GM18868 (cell line): ENCODE measurements at regions not wholly inside any gene's neighbourhood (a gene's known extent, or its start where the extent isn't known, plus 50 kb on each side); places are given as distances from the start of the nearest gene placed in this dataset.

Source experiments
- ATAC-seq: cut with Tn5 transposase; IDR thresholded peaks from one replicate; pipeline ENCODE4 v1.9.1; 2021; ENCODE audit warnings: mild to moderate bottlenecking, moderate library complexity; ENCODE audit not compliant: unreplicated experiment

GRCh38 chr12:123100882-123101281 is 50.0 kb downstream of the PITPNM2 start:
- ATAC-seq, result no peak

- ATAC-seq, result no peak
Measured at GRCh38 chr12:123100450-123100849, 50.4 kb downstream of the PITPNM2 start.

DNA sequence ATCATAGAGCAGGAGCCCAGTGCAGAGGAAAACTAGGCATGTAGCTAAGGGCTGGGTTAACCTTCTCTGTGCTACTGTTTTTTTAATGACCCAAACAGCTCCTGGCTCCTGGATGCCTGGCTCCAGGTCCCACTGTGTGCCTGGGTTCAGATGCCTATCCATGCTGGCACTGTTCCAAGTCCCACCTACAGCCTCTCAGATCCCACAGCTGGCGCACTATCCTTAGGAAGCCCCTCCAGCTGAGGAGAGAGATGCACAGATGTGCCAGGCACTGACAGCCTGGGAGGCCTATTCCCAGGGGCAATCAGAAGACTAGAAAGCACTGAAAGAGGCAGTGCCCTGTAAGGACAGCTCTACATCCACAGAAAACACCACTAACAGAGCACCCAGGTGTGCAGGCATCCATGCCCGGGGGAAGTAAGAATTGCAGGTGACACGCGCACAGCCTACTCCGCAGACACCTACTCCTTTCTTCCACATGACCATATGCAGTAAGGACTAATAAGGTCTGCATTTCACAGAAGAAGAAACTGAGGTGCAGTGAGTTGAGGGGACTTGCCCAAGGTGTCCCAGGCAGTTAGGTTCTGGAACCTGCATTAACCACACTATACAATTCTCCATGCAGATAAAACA is 51.2 kb downstream of the PITPNM2 start:
- ATAC-seq, result no peak

DNA sequence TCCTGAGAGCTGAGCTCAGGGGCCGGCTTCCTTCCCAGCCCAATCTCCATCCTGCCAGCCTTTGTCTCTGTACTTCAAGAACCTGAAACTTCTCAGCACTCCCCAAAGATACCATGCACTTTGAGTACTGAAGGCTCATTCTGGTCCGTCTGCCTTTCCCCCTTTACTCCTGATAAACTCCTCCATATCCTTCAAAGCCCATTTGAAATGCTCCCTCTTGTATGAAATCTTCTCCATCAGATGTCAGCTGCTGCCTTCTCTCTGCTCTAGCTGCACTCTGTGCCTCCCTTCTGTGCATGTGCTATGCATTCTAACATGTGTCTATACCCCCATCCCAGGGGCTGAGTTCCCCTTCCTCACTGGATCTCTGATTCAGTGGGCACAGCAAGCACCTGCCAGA is 52.1 kb downstream of the PITPNM2 start:
- ATAC-seq, result no peak

- no peak for ATAC-seq
Measured at GRCh38 chr12:123097561-123098084, 53.3 kb downstream of the PITPNM2 start.

DNA sequence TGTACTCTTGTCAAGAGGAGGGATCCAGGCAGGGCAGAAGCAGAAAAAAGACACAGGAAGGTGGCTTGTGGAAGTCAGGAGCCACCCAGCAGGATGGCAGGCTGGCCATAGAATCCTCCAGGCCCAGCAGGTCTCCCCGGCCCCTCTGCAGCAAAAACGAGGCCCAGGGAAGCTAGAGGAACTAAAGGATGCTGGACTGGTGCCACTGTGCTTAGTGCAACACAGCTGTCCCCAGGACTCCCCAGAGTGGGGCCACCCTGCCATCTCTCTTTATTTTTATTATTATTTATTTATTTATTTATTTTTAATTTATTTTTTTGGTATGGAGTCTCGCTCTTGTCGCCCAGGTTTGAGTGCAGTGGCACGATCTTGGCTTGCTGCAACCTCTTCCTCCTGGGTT is 54.1 kb downstream of the PITPNM2 start:
- no peak for ATAC-seq

DNA sequence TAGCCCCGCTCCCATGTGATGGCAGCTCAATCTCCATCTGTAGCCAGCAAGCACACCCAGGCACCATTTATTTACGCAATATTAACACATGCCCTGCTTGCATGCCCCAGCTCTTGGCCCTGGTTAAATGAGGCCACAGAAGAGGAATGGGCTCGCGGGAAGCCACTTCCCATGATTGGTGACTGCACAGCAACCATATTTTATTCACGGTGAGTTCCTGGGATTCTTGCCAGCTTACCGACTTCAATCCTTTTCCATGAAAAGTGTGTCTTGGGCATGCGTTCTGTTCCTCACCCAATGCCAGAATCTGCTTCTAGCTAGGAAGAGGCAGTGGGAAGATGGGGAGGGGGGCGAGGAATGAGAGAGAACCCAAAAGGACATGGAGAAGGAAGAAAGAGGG is 54.7 kb downstream of the PITPNM2 start:
- no peak for ATAC-seq

DNA sequence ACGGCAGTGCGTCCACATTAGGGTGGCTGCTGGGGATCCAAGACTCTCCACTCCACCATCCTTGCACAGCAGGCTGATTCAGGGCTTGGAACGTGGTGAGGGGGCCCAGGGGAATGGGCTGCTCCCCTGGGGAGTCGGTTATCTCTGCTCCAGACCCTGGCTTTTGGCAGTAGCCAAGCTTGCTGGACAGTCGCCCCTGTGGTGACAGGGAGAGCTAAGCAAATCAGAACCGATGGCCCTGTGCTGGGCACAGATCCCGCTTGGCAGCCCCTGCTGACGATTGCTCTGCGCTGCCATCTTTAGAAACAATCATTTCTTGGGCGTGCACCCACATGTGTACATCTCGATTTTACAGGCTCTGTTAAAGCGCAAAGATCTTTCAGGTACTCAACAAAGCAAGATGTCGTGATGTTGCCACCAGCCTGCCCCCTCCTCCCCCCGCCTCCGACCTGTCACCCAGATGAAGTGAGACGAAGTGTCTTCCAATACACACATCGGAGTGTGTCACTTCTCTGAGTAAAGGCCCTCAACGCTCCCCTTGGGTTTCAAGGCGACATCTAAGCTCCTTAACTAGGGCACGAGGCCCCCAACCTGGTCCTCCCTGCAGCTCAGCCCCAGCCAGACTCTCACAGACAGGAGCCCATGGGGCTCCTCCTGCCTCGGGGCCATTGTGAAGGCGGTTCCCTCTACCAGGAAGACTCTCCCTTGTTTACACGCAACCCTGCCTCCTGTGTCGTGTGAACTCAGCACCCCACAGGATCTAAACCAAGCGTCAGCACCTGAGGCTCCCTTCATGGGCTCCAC is 55.6 kb downstream of the PITPNM2 start:
- ATAC-seq, result no peak

DNA sequence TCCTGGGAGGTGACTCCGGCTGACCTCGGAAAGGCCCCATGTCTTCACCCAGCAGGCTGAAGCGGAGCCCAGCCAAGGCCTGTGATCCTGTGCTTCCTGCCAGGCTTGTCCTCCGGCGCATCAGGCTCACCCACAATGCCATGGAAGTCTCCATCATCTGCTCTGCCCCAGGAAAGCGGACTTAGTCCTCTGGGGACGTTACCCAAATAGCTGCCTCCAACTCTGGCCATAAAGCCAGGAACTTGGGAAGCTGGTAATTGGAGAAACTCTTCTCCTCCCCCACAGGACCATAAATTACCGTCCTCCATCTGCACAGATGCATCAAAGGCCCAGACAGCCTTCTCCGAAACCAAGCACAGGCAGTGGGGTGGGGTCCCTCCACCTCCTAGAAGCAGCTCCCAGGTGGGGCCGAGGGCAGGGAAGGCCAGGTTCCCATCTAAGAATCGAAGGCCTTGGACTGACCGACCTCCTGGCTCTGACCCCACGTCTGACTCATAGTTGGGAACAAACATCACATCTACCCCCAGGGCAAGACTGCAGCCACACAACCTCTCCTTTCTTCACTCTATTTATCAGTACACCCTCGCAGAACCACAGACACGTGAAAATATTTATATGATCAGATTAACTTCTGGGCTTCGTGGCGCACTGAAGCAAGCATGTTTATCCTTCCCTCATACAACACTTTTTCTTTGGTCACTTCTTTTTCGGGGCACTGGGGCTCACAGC is 56.4 kb downstream of the PITPNM2 start:
- no peak for ATAC-seq

DNA sequence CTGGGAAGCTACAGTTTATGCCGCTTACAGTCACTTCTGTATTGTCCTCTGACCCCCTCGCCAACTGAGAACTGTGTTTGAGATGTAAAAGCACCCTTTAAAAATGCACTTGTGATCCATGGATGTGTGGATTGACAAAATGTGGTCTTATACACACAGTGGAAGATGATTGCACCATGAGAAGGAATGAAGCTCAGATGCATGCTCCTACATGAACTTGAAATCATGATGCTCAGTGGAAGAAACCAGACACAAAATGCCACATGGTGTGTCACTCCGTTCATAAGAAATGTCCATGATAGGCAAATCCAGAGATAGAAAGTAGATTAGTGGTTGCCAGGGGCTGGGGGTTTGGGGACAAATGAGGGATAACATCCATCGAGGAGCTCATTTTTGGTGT is 58.0 kb downstream of the PITPNM2 start:
- no peak for ATAC-seq

- ATAC-seq, result no peak
Measured at GRCh38 chr12:123091230-123092150, 59.4 kb downstream of the PITPNM2 start.

DNA sequence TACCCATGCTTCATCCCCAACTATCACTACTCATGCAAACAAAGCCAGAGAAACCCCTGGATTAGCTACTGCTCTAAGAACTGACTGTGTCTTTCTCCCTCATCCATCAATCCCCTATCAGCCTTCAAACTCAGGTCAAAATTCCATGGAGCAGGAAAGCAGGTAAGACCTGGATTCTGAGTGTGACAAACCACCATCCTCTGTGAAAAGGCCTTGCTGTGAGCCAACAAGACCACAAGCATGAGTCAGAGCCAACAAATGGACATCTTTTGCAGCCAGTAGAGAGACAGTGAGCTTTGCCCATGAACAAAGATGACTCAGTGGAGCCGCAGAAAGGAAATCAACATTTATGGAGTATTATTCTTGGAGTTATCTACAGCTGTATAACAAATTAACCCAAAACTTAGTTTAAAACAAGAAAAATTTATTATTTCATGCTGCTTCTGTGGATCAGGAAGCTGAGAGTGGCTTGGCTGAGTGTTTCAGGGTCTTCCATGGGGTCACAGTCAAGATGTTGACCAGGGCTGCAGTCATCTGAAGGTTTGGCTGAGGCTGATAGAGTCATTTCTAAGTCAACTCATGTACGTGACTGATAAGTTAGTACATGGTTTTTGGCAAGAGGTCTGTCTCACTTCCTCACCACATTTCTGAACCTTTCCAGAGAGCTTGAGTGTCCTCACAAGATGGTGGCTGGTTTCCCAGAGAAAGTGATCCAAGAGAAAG is 61.1 kb downstream of the PITPNM2 start:
- no peak for ATAC-seq

DNA sequence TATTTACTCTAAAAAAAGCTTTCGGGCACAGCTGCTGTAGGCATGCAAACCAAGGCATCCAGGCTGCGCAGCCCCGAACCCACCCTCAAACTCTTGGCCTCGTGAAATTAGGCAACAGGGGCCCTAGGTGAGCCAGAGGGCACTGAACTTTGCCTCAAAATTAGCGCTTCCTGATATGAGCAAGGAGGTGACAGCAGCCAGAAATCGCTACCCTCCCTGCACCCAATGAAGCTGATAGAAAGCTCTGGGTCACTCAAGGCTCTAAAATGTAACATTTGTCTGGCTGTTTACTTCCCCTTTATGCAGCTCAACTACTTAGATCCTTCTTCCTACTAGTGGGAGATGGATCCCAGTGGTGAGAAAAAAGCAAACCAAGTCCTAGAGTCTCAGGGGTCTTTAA is 61.8 kb downstream of the PITPNM2 start:
- ATAC-seq, result no peak

GRCh38 chr12:123085730-123086487 is 65.0 kb downstream of the PITPNM2 start:
- no peak for ATAC-seq

GRCh38 chr12:123085066-123085465 is 65.8 kb downstream of the PITPNM2 start:
- no peak for ATAC-seq

GRCh38 chr12:123083661-123084571 is 67.0 kb downstream of the PITPNM2 start:
- ATAC-seq, result no peak

GRCh38 chr12:123080634-123081033 is 70.3 kb downstream of the PITPNM2 start:
- ATAC-seq, result no peak

DNA sequence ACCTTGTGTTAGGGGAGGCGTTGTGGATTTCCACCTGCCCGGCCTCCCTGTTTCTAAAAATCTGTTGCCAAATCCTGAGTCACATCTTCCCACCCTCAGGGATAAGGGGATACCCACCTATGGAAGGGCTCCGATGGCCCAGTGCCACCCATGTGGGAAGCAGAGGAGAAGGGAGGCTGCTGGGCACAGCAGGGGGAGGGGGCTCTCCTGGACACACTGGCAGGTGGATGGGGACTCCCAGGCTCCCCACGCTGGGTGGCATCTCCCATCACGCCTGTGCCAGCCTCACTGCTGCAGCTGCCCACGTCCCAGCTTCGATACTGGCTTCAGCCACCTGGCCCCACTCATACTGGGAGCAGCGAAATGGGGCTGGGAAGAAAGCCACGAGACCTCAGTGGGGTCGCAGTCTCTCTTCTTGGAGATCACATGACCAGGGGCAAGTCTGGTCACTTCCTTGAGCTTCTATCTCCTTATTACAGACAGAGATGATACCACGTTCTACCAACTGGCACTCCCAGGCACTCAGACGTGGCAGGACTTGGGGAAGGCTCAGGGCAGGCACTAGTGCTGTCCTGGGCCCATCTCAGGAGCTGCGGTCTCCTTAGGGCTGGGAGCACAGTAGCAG is 72.2 kb downstream of the PITPNM2 start:
- no peak for ATAC-seq
